ENCODE measurements at regions not wholly inside any gene's neighbourhood (a gene's known extent, or its start where the extent isn't known, plus 50 kb on each side); places are given as distances from the start of the nearest gene placed in this dataset.

- Histone ChIP-seq H3K4me3 (ENCODE audit: low read length) (no peak overlapping the region), H3K36me3 (ENCODE audit: control insufficient read depth, insufficient read depth, low read length) (no peaks in the 10 kb centered on the region), H3K27ac (ENCODE audit: low read depth, low read length) (no peak overlapping the region), H3K27me3 (ENCODE audit: control insufficient read depth, insufficient read depth, low read length) (no peaks in the 10 kb centered on the region), H3K4me1 (ENCODE audit: control insufficient read depth, insufficient read depth, low read length) (no peaks in the 10 kb centered on the region), H3K9ac (ENCODE audit: low read length) (no peak overlapping the region)
Observed at GRCh38 chr20:23233341-23233740, 117.2 kb upstream of the NXT1 start.

DNA sequence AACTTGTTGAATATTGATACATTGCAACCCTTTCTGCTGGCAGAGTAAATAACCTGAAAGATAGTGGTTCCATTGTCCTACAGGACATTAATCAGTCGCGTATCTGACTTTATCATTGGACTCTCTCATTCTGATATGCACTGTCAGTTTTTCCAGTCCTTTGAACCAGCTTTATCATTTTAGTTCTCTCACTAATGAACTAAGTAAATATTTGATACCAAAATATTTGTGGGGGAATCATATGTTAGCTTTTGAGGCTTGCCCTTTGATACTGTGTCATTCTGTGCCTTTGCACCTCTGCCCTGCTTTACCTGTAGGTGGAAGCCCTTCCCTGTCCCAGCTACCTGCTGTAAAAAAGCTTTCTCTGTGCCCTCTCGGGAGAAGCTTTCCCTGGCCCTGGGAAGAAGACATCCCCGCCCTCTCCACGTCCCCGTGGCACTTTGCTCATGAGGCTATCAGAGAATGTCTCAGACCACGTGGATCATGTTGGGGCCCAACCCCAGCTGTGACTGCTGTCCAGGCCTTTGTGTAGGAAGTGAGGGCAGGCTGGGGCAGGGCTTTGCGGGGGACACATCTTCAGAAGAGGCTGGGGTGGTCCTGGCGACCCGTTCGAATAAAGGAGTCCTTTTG lies 117.8 kb upstream of the NXT1 start:
- no peaks in the 10 kb centered on the region for H3K27me3 ChIP-seq (ENCODE audit: control insufficient read depth, insufficient read depth, low read length)
- no peak overlapping the region for H3K4me3 ChIP-seq (ENCODE audit: low read length)
- H3K4me1 ChIP-seq (ENCODE audit: control insufficient read depth, insufficient read depth, low read length): no peaks in the 10 kb centered on the region
- H3K36me3 ChIP-seq (ENCODE audit: control insufficient read depth, insufficient read depth, low read length): no peaks in the 10 kb centered on the region
- no peak overlapping the region for H3K9ac ChIP-seq (ENCODE audit: low read length)
- no peak overlapping the region for H3K27ac ChIP-seq (ENCODE audit: low read depth, low read length)

GRCh38 chr20:23232219-23232581 lies 118.4 kb upstream of the NXT1 start:
- H3K27me3 ChIP-seq (ENCODE audit: control insufficient read depth, insufficient read depth, low read length): no peaks in the 10 kb centered on the region
- no peak overlapping the region for H3K27ac ChIP-seq (ENCODE audit: low read depth, low read length)

GRCh38 chr20:23231561-23232218 lies 118.9 kb upstream of the NXT1 start:
- no peaks in the 10 kb centered on the region for H3K27me3 ChIP-seq (ENCODE audit: control insufficient read depth, insufficient read depth, low read length)
- H3K4me1 ChIP-seq (ENCODE audit: control insufficient read depth, insufficient read depth, low read length): no peaks in the 10 kb centered on the region
- H3K27ac ChIP-seq (ENCODE audit: low read depth, low read length): no peak overlapping the region
- H3K36me3 ChIP-seq (ENCODE audit: control insufficient read depth, insufficient read depth, low read length): no peaks in the 10 kb centered on the region
- no peak overlapping the region for H3K4me3 ChIP-seq (ENCODE audit: low read length)
- H3K9ac ChIP-seq (ENCODE audit: low read length): no peak overlapping the region

More at GRCh38 chr20:23232219-23232581, 118.4 kb upstream of the NXT1 start:
- Histone ChIP-seq H3K4me3 (ENCODE audit: low read length) (no peak overlapping the region), H3K9ac (ENCODE audit: low read length) (no peak overlapping the region), H3K4me1 (ENCODE audit: control insufficient read depth, insufficient read depth, low read length) (no peaks in the 10 kb centered on the region), H3K36me3 (ENCODE audit: control insufficient read depth, insufficient read depth, low read length) (no peaks in the 10 kb centered on the region)

DNA sequence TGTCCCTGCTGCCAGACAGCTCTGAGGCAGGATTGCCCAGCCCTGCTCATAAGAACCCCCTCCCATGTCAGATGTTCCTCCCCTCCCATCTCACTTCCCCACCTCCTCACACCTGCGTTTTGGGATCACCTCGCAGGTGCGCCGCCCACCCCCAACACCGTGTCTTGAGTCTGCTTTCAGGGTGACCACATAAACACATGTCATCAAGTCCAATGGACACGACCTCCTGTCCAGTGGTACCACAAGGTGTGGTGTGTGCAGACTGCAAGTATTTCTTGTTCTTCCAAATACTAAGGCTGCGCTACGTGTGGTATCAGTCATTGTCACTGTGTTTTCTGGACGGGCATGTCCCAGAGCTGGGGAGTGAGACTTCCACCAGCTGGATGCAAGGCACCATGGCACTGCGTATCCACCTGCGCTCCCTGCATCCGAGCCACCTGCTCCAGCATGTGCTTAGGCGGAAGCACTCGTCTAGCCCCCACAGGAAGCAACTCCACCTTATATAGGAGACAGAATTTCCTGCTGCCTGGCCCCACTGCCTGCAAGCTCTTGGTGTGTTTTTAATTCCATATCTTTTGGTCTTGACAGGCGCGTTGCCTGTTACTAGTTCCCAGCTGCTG lies 119.7 kb upstream of the NXT1 start:
- Histone ChIP-seq H3K27ac (ENCODE audit: low read depth, low read length) (no peak overlapping the region), H3K9ac (ENCODE audit: low read length) (no peak overlapping the region), H3K4me1 (ENCODE audit: control insufficient read depth, insufficient read depth, low read length) (no peaks in the 10 kb centered on the region)

DNA sequence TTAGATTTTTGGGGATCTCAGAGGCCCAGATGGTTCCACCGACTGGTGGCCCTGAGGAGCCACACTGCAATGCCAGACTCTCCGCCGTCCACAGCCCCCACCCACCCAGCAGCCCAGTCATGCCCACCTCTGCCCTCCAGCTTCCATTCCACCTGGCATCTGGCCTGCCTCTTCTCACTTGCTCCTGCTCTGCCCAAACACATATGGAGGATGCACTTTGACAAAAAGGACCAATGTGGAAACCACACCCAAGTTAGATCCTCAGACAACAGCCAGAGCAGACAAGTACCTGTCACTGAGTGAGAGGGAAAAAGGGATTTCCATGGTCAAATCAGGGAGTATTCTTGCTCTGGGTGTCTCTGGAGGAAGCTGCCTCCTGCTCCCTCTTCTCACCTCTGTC lies 120.6 kb upstream of the NXT1 start:
- no peak overlapping the region for H3K27ac ChIP-seq (ENCODE audit: low read depth, low read length)
- H3K36me3 ChIP-seq (ENCODE audit: control insufficient read depth, insufficient read depth, low read length): no peaks in the 10 kb centered on the region
- no peaks in the 10 kb centered on the region for H3K4me1 ChIP-seq (ENCODE audit: control insufficient read depth, insufficient read depth, low read length)
- no peak overlapping the region for H3K9ac ChIP-seq (ENCODE audit: low read length)
- no peaks in the 10 kb centered on the region for H3K27me3 ChIP-seq (ENCODE audit: control insufficient read depth, insufficient read depth, low read length)
- no peak overlapping the region for H3K4me3 ChIP-seq (ENCODE audit: low read length)

More for the DNA sequence above, 119.7 kb upstream of the NXT1 start:
- no peaks in the 10 kb centered on the region for H3K27me3 ChIP-seq (ENCODE audit: control insufficient read depth, insufficient read depth, low read length)
- no peak overlapping the region for H3K4me3 ChIP-seq (ENCODE audit: low read length)
- no peaks in the 10 kb centered on the region for H3K36me3 ChIP-seq (ENCODE audit: control insufficient read depth, insufficient read depth, low read length)

- H3K4me3 ChIP-seq (ENCODE audit: low read length): no peak overlapping the region
- no peak overlapping the region for H3K9ac ChIP-seq (ENCODE audit: low read length)
- no peaks in the 10 kb centered on the region for H3K27me3 ChIP-seq (ENCODE audit: control insufficient read depth, insufficient read depth, low read length)
- H3K4me1 ChIP-seq (ENCODE audit: control insufficient read depth, insufficient read depth, low read length): no peaks in the 10 kb centered on the region
- H3K27ac ChIP-seq (ENCODE audit: low read depth, low read length): no peak overlapping the region
- H3K36me3 ChIP-seq (ENCODE audit: control insufficient read depth, insufficient read depth, low read length): no peaks in the 10 kb centered on the region
Observed at GRCh38 chr20:23228912-23229311, 121.7 kb upstream of the NXT1 start.

DNA sequence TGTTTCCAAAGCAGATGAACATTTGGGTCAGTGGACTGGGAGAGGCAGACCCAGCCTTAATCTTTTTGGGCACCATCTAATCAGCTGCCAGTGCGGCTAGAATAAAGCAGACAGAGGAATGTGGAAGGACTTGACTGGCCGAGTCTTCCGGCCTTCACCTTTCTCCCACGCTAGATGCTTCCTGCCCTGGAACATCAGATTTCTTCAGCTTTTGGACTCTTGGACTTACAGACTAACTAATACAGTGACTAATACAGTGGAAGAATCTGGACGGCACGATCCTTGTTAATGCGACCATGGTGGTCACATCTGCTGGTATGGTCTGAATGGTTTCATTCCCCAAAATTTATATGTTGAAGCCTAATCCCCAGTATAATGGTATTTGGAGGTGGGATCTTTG lies 122.6 kb upstream of the NXT1 start:
- Histone ChIP-seq H3K4me3 (ENCODE audit: low read length) (no peak overlapping the region), H3K9ac (ENCODE audit: low read length) (no peak overlapping the region), H3K27ac (ENCODE audit: low read depth, low read length) (no peak overlapping the region), H3K36me3 (ENCODE audit: control insufficient read depth, insufficient read depth, low read length) (no peaks in the 10 kb centered on the region), H3K4me1 (ENCODE audit: control insufficient read depth, insufficient read depth, low read length) (no peaks in the 10 kb centered on the region), H3K27me3 (ENCODE audit: control insufficient read depth, insufficient read depth, low read length) (no peaks in the 10 kb centered on the region)

GRCh38 chr20:23227274-23227673 lies 123.3 kb upstream of the NXT1 start:
- no peaks in the 10 kb centered on the region for H3K27me3 ChIP-seq (ENCODE audit: control insufficient read depth, insufficient read depth, low read length)
- no peaks in the 10 kb centered on the region for H3K36me3 ChIP-seq (ENCODE audit: control insufficient read depth, insufficient read depth, low read length)
- H3K9ac ChIP-seq (ENCODE audit: low read length): no peak overlapping the region
- H3K4me1 ChIP-seq (ENCODE audit: control insufficient read depth, insufficient read depth, low read length): no peaks in the 10 kb centered on the region
- no peak overlapping the region for H3K27ac ChIP-seq (ENCODE audit: low read depth, low read length)
- no peak overlapping the region for H3K4me3 ChIP-seq (ENCODE audit: low read length)

GRCh38 chr20:23226612-23227265 lies 123.9 kb upstream of the NXT1 start:
- Histone ChIP-seq H3K27ac (ENCODE audit: low read depth, low read length) (no peak overlapping the region), H3K4me1 (ENCODE audit: control insufficient read depth, insufficient read depth, low read length) (no peaks in the 10 kb centered on the region)

GRCh38 chr20:23225407-23226060 lies 125.1 kb upstream of the NXT1 start:
- Histone ChIP-seq H3K27ac (ENCODE audit: low read depth, low read length) (no peak overlapping the region), H3K9ac (ENCODE audit: low read length) (no peak overlapping the region), H3K36me3 (ENCODE audit: control insufficient read depth, insufficient read depth, low read length) (no peaks in the 10 kb centered on the region), H3K27me3 (ENCODE audit: control insufficient read depth, insufficient read depth, low read length) (no peaks in the 10 kb centered on the region), H3K4me3 (ENCODE audit: low read length) (no peak overlapping the region), H3K4me1 (ENCODE audit: control insufficient read depth, insufficient read depth, low read length) (no peaks in the 10 kb centered on the region)

More at GRCh38 chr20:23226612-23227265, 123.9 kb upstream of the NXT1 start:
- no peak overlapping the region for H3K4me3 ChIP-seq (ENCODE audit: low read length)
- no peak overlapping the region for H3K9ac ChIP-seq (ENCODE audit: low read length)
- no peaks in the 10 kb centered on the region for H3K36me3 ChIP-seq (ENCODE audit: control insufficient read depth, insufficient read depth, low read length)
- H3K27me3 ChIP-seq (ENCODE audit: control insufficient read depth, insufficient read depth, low read length): no peaks in the 10 kb centered on the region

DNA sequence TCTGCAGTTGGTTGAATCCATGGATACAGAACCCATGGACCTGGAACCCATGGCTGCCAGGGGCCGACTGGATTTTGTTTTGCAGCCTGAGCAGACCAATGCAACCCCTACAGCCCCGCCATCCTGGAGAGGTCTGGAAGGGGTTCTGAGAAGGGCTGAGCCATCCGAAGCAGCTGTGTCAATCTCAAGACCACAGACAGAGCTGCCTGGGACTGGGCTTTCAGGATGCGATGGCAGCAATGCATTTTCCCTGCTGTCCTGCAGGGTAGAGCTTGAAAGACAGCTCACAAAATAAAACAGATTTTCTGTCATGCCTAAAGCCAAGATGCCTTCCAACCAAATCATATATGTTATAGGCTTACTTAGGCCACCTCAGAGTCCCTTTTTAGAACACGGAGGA lies 125.8 kb upstream of the NXT1 start:
- H3K36me3 ChIP-seq (ENCODE audit: control insufficient read depth, insufficient read depth, low read length): no peaks in the 10 kb centered on the region
- no peak overlapping the region for H3K9ac ChIP-seq (ENCODE audit: low read length)
- H3K27ac ChIP-seq (ENCODE audit: low read depth, low read length): no peak overlapping the region
- H3K4me3 ChIP-seq (ENCODE audit: low read length): no peak overlapping the region
- H3K27me3 ChIP-seq (ENCODE audit: control insufficient read depth, insufficient read depth, low read length): no peaks in the 10 kb centered on the region
- H3K4me1 ChIP-seq (ENCODE audit: control insufficient read depth, insufficient read depth, low read length): no peaks in the 10 kb centered on the region

All from rectal smooth muscle tissue (tissue), 1 donor.